ENCODE measurements at regions not wholly inside any gene's neighbourhood (a gene's known extent, or its start where the extent isn't known, plus 50 kb on each side); places are given as distances from the start of the nearest gene placed in this dataset.

DNA sequence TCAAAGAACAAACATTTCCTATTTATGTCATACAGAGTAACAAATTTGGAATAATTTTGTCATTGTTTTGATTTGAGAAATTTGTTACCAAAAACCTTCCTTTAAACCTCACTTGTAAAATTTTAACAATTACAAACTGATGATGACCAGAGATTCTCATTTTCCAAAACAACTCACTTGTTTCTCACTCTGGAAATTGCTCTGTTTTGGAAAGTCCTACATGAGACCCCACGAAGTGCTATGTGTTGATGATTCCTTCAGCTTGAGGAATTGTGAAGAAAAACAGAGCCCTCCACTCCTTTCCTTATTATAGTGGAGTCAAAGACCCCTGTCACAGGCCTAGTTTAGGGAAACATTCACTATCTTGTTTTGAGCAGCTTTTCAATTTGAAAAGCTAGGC lies 157.6 kb upstream of the RASGRP1 start (continued):
- TF ChIP-seq, protein P1, sequence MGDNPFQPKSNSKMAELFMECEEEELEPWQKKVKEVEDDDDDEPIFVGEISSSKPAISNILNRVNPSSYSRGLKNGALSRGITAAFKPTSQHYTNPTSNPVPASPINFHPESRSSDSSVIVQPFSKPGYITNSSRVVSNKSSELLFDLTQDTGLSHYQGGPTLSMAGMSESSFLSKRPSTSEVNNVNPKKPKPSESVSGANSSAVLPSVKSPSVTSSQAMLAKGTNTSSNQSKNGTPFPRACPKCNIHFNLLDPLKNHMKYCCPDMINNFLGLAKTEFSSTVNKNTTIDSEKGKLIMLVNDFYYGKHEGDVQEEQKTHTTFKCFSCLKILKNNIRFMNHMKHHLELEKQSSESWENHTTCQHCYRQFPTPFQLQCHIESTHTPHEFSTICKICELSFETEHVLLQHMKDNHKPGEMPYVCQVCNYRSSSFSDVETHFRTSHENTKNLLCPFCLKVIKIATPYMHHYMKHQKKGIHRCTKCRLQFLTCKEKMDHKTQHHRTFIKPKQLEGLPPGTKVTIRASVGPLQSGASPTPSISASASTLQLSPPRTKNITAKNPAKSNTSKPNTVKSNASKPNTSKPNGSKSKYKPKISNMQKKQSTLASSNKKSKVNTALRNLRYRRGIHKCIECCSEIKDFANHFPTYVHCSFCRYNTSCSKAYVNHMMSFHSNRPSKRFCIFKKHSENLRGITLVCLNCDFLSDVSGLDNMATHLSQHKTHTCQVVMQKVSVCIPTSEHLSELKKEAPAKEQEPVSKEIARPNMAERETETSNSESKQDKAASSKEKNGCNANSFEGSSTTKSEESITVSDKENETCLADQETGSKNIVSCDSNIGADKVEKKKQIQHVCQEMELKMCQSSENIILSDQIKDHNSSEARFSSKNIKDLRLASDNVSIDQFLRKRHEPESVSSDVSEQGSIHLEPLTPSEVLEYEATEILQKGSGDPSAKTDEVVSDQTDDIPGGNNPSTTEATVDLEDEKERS (CRISPR knock-in tag; IDR thresholded peaks at IDR 0.05) = no peak
- TF ChIP-seq POLR2A (IDR thresholded peaks at IDR 0.05; ENCODE audit: insufficient read depth in 1 of 2, low read depth in 2 of 2, low read length in 2 of 2) (no peak), NR1H2 (CRISPR knock-in tag; IDR thresholded peaks at IDR 0.05; ENCODE audit: borderline replicate concordance, low read depth) (no peak), SP5 (CRISPR knock-in tag; IDR thresholded peaks at IDR 0.05; ENCODE audit: borderline replicate concordance, low read depth) (no peak), RFXAP (CRISPR knock-in tag; IDR thresholded peaks at IDR 0.05; ENCODE audit: borderline replicate concordance) (no peak), JDP2 (CRISPR knock-in tag; IDR thresholded peaks at IDR 0.05; ENCODE audit: borderline replicate concordance) (no peak), ZNF263 (CRISPR knock-in tag; IDR thresholded peaks at IDR 0.05) (no peak), HHEX (CRISPR knock-in tag; IDR thresholded peaks at IDR 0.05) (no peak), BHLHE40 (IDR thresholded peaks at IDR 0.05; ENCODE audit: low read length) (no peak), ZNF772 (CRISPR knock-in tag; IDR thresholded peaks at IDR 0.05) (no peak)
- TF ChIP-seq, protein P2, sequence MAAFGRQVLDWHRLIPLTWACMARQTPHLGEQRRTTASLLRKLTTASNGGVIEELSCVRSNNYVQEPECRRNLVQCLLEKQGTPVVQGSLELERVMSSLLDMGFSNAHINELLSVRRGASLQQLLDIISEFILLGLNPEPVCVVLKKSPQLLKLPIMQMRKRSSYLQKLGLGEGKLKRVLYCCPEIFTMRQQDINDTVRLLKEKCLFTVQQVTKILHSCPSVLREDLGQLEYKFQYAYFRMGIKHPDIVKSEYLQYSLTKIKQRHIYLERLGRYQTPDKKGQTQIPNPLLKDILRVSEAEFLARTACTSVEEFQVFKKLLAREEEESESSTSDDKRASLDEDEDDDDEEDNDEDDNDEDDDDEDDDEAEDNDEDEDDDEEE (CRISPR knock-in tag; IDR thresholded peaks at IDR 0.05) = no peak
- TF ChIP-seq, protein P3, sequence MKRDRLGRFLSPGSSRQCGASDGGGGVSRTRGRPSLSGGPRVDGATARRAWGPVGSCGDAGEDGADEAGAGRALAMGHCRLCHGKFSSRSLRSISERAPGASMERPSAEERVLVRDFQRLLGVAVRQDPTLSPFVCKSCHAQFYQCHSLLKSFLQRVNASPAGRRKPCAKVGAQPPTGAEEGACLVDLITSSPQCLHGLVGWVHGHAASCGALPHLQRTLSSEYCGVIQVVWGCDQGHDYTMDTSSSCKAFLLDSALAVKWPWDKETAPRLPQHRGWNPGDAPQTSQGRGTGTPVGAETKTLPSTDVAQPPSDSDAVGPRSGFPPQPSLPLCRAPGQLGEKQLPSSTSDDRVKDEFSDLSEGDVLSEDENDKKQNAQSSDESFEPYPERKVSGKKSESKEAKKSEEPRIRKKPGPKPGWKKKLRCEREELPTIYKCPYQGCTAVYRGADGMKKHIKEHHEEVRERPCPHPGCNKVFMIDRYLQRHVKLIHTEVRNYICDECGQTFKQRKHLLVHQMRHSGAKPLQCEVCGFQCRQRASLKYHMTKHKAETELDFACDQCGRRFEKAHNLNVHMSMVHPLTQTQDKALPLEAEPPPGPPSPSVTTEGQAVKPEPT (CRISPR knock-in tag; IDR thresholded peaks at IDR 0.05; ENCODE audit: low read depth) = no peak
